Breast epithelium (tissue), 3 donors: ENCODE measurements at regions not wholly inside any gene's neighbourhood (a gene's known extent, or its start where the extent isn't known, plus 50 kb on each side); places are given as distances from the start of the nearest gene placed in this dataset.

Experiments used
- POLR2A ChIP-seq: fragments of 450-650 bp; IDR thresholded peaks from one replicate; pipeline ENCODE4 v1.6.1; 2016; ENCODE audit warnings: antibody characterized with exemption, mild to moderate bottlenecking, moderate library complexity
- TF ChIP-seq, protein P1 (sequence below), 3 donors: fragments of 450-650 bp; IDR thresholded peaks; one replicate each; pipeline ENCODE4 v1.5.1; 2016 to 2017; ENCODE audit warnings: antibody characterized with exemption in 3 of 3, mild to moderate bottlenecking in 3 of 3, moderate library complexity in 3 of 3

DNA sequence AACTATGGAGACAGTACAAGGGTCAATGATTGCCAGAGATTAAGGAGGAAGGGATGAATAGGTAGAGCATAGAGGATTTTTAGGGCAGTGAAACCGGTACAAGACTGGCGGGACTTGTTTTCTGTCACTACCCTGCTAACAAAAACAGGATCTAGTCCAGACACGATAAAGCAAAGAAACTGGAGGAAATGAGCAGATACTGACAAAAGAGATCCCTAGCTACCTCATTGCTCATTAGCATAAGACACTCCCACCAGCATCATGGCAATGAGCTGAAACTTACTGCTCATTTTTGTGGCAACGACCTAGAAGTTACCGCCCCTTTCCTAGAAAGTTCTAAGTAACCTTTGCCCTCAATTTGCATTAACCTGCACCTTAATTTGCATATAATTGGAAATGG, 131.2 kb downstream of the ETAA1 start:
- TF ChIP-seq POLR2A = no peak
- TF ChIP-seq, protein P1, sequence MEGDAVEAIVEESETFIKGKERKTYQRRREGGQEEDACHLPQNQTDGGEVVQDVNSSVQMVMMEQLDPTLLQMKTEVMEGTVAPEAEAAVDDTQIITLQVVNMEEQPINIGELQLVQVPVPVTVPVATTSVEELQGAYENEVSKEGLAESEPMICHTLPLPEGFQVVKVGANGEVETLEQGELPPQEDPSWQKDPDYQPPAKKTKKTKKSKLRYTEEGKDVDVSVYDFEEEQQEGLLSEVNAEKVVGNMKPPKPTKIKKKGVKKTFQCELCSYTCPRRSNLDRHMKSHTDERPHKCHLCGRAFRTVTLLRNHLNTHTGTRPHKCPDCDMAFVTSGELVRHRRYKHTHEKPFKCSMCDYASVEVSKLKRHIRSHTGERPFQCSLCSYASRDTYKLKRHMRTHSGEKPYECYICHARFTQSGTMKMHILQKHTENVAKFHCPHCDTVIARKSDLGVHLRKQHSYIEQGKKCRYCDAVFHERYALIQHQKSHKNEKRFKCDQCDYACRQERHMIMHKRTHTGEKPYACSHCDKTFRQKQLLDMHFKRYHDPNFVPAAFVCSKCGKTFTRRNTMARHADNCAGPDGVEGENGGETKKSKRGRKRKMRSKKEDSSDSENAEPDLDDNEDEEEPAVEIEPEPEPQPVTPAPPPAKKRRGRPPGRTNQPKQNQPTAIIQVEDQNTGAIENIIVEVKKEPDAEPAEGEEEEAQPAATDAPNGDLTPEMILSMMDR (IDR thresholded peaks at IDR 0.05) = no peak
